ENCODE measurements at regions not wholly inside any gene's neighbourhood (a gene's known extent, or its start where the extent isn't known, plus 50 kb on each side); places are given as distances from the start of the nearest gene placed in this dataset.

DNA sequence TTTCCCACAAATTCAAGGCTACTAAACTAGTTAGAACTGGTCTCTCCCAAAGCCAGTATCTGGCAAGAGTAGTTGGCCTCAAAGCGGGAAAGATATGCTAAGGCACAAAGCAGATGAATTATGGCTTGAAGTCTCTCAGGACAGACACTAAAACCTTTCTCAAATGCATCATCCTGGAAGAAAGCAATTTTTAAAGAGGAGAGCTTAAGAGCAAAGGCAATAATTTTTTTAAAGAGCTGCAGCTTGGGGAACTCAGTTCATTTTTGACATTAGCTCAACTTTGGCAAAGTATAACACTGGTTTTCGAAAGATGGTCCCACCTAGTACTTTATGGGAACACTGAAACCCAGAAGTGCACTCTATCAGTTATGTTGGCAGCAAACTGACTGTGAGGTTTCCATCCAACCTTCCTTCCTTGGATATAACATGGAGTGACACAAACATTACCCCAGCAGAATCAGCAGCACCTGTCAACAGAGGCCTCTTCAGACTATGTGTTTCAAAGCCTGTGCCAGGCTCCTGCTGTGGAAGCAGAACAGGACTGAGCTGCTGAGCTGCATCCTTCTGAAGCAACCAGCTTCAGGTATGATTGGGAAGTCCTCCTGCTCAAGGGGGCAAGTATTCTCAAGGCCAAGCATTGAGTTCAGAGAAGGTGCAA is 852.3 kb upstream of the HS3ST5 start:
- CTCF ChIA-PET, result no interaction called here
- no TSS peak for BruUV-seq (replicated peaks)
- ATAC-seq, result no peak
- H3K36me3 ChIP-seq (ENCODE audit: control insufficient read depth, insufficient read depth, low read length), result no peaks in the 10 kb centered on the region
- 0 out of 2 replicates have a peak, but pooled peaks cover 2% of the 10 kb centered on the region for H3K9me3 ChIP-seq (ENCODE audit: control insufficient read depth, insufficient read depth, low read depth, low read length)
- H3K27ac ChIP-seq (ENCODE audit: low read length), result no peak overlapping the region
- in situ Hi-C loops (cut with HindIII; ENCODE audit: low pct_unique_long_range_greater_than_20kb, low sequenced_read_pairs), result no loop called here
- POLR2A ChIA-PET, result no interaction called here
- H3K4me1 ChIP-seq (ENCODE audit: control insufficient read depth, insufficient read depth, low read length), result no peaks in the 10 kb centered on the region
- no peaks in the 10 kb centered on the region for H3K27me3 ChIP-seq (ENCODE audit: control insufficient read depth, insufficient read depth, low read length)
- H3K4me3 ChIP-seq (ENCODE audit: low read depth in 2 of 2, low read length in 2 of 2), result no peak overlapping the region
- no peak for DNase-seq (ENCODE audit: low read depth, low spot score)
- intact Hi-C loops (cut with micrococcal nuclease; ENCODE audit: unreplicated experiment), result no loop called here
- TF ChIP-seq POLR2AphosphoS5 (IDR thresholded peaks at IDR 0.05; ENCODE audit: low read depth, low read length), result no peak
- TF ChIP-seq TCF7L2 (IDR thresholded peaks at IDR 0.05; ENCODE audit: low read depth, low read length), result no peak
- TF ChIP-seq, protein P1, sequence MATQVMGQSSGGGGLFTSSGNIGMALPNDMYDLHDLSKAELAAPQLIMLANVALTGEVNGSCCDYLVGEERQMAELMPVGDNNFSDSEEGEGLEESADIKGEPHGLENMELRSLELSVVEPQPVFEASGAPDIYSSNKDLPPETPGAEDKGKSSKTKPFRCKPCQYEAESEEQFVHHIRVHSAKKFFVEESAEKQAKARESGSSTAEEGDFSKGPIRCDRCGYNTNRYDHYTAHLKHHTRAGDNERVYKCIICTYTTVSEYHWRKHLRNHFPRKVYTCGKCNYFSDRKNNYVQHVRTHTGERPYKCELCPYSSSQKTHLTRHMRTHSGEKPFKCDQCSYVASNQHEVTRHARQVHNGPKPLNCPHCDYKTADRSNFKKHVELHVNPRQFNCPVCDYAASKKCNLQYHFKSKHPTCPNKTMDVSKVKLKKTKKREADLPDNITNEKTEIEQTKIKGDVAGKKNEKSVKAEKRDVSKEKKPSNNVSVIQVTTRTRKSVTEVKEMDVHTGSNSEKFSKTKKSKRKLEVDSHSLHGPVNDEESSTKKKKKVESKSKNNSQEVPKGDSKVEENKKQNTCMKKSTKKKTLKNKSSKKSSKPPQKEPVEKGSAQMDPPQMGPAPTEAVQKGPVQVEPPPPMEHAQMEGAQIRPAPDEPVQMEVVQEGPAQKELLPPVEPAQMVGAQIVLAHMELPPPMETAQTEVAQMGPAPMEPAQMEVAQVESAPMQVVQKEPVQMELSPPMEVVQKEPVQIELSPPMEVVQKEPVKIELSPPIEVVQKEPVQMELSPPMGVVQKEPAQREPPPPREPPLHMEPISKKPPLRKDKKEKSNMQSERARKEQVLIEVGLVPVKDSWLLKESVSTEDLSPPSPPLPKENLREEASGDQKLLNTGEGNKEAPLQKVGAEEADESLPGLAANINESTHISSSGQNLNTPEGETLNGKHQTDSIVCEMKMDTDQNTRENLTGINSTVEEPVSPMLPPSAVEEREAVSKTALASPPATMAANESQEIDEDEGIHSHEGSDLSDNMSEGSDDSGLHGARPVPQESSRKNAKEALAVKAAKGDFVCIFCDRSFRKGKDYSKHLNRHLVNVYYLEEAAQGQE (IDR thresholded peaks at IDR 0.05; ENCODE audit: insufficient read depth in 1 of 2, low read depth in 2 of 2, low read length in 1 of 2), result no peak
- TF ChIP-seq CTCF (IDR thresholded peaks at IDR 0.05), result no peak
- no peak for TF ChIP-seq SIN3A (IDR thresholded peaks at IDR 0.05; ENCODE audit: borderline replicate concordance, insufficient read depth, low read depth, low read length)

- Histone ChIP-seq H3K27ac (ENCODE audit: low read length) (no peak overlapping the region), H3K9me3 (ENCODE audit: control insufficient read depth, insufficient read depth, low read depth, low read length) (0 out of 2 replicates have a peak, but pooled peaks cover 2% of the 10 kb centered on the region), H3K27me3 (ENCODE audit: control insufficient read depth, insufficient read depth, low read length) (no peaks in the 10 kb centered on the region), H3K4me3 (ENCODE audit: low read depth in 2 of 2, low read length in 2 of 2) (no peak overlapping the region), H3K4me1 (ENCODE audit: control insufficient read depth, insufficient read depth, low read length) (no peaks in the 10 kb centered on the region), H3K36me3 (ENCODE audit: control insufficient read depth, insufficient read depth, low read length) (no peaks in the 10 kb centered on the region)
- no TSS peak for BruUV-seq (replicated peaks)
- ChIA-PET POLR2A (no interaction called here), CTCF (no interaction called here)
- DNase-seq (ENCODE audit: low read depth, low spot score) (no peak), ATAC-seq (no peak)
- TF ChIP-seq CTCF (IDR thresholded peaks at IDR 0.05) (no peak), TCF7L2 (IDR thresholded peaks at IDR 0.05; ENCODE audit: low read depth, low read length) (no peak), POLR2AphosphoS5 (IDR thresholded peaks at IDR 0.05; ENCODE audit: low read depth, low read length) (no peak), SIN3A (IDR thresholded peaks at IDR 0.05; ENCODE audit: borderline replicate concordance, insufficient read depth, low read depth, low read length) (no peak)
- TF ChIP-seq, protein P1 (IDR thresholded peaks at IDR 0.05; ENCODE audit: insufficient read depth in 1 of 2, low read depth in 2 of 2, low read length in 1 of 2), result no peak
- in situ Hi-C loops (cut with HindIII; ENCODE audit: low pct_unique_long_range_greater_than_20kb, low sequenced_read_pairs) (no loop called here), intact Hi-C loops (cut with micrococcal nuclease; ENCODE audit: unreplicated experiment) (no loop called here)
Observed at GRCh38 chr6:115191989-115192388, 849.2 kb upstream of the HS3ST5 start.
